ENCODE measurements at regions not wholly inside any gene's neighbourhood (a gene's known extent, or its start where the extent isn't known, plus 50 kb on each side); places are given as distances from the start of the nearest gene placed in this dataset.

- TF ChIP-seq, protein P1, sequence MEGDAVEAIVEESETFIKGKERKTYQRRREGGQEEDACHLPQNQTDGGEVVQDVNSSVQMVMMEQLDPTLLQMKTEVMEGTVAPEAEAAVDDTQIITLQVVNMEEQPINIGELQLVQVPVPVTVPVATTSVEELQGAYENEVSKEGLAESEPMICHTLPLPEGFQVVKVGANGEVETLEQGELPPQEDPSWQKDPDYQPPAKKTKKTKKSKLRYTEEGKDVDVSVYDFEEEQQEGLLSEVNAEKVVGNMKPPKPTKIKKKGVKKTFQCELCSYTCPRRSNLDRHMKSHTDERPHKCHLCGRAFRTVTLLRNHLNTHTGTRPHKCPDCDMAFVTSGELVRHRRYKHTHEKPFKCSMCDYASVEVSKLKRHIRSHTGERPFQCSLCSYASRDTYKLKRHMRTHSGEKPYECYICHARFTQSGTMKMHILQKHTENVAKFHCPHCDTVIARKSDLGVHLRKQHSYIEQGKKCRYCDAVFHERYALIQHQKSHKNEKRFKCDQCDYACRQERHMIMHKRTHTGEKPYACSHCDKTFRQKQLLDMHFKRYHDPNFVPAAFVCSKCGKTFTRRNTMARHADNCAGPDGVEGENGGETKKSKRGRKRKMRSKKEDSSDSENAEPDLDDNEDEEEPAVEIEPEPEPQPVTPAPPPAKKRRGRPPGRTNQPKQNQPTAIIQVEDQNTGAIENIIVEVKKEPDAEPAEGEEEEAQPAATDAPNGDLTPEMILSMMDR (IDR thresholded peaks at IDR 0.05), result no peak
- no peaks in the 10 kb centered on the region for H3K27me3 ChIP-seq
- no peak overlapping the region for H3K27ac ChIP-seq
- intact Hi-C loops (cut with DNase I), result no loop called here
- no peak overlapping the region for H3K4me3 ChIP-seq
- H3K4me1 ChIP-seq, result no peaks in the 10 kb centered on the region
- H3K9me3 ChIP-seq, result no peaks in the 10 kb centered on the region
- H3K36me3 ChIP-seq, result no peaks in the 10 kb centered on the region
- no peak for DNase-seq (ENCODE audit: low spot score in 2 of 2)
Measured at GRCh38 chr5:88092358-88092757, 176.3 kb downstream of the TMEM161B start.

DNA sequence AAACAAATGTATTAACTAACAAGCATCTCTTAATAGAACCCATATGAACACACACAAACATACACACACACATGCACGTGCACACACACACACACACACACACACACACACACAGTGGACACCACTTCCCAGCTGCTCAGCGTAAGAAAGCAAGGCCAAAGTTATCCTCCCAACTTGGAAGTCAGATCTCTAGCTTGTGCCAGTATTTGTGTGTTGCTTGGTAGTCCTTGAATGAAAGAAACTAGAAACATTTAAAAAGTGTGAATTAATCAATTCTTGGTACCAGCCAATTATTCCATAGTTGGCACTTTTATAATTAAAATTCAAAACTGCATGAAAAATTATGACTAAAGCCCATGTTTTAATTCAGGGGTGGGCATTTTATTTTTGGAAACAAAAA, 178.1 kb downstream of the TMEM161B start:
- TF ChIP-seq, protein P1 (IDR thresholded peaks at IDR 0.05), result no peak
- no peaks in the 10 kb centered on the region for H3K9me3 ChIP-seq
- intact Hi-C loops (cut with DNase I), result no loop called here

GRCh38 chr5:88089719-88090390, 178.8 kb downstream of the TMEM161B start:
- Histone ChIP-seq H3K36me3 (no peaks in the 10 kb centered on the region), H3K27ac (no peak overlapping the region), H3K4me3 (no peak overlapping the region), H3K4me1 (no peaks in the 10 kb centered on the region), H3K9me3 (no peaks in the 10 kb centered on the region), H3K27me3 (no peaks in the 10 kb centered on the region)
- no peak for DNase-seq (ENCODE audit: low spot score in 2 of 2)
- intact Hi-C loops (cut with DNase I), result no loop called here
- TF ChIP-seq, protein P1 (IDR thresholded peaks at IDR 0.05), result no peak

More for the DNA sequence above, 178.1 kb downstream of the TMEM161B start:
- H3K4me3 ChIP-seq, result no peak overlapping the region
- DNase-seq (ENCODE audit: low spot score in 2 of 2), result no peak
- H3K4me1 ChIP-seq, result no peaks in the 10 kb centered on the region
- H3K27me3 ChIP-seq, result no peaks in the 10 kb centered on the region
- no peak overlapping the region for H3K27ac ChIP-seq
- H3K36me3 ChIP-seq, result no peaks in the 10 kb centered on the region

DNA sequence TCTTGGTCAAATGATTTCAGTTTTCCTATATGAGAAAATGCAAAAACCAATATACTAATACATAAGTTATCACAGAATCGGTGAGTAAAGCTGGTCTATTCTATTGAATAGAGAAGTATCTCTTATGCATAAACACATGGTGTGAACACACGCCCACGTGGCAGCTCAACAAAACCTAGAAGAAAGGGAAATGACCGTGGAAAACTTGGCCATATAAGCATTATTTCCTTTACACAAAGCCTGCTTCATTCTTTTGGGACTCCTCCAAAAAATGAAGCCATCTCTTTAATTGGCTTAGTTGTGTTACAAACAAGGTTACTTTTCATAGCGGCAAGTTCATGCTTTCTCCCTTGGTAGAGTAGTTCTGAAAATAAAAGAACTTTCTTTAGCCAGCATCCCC, 183.2 kb downstream of the TMEM161B start:
- Histone ChIP-seq H3K27ac (no peak overlapping the region), H3K4me1 (no peaks in the 10 kb centered on the region), H3K4me3 (no peak overlapping the region), H3K9me3 (no peaks in the 10 kb centered on the region), H3K36me3 (no peaks in the 10 kb centered on the region), H3K27me3 (no peaks in the 10 kb centered on the region)
- intact Hi-C loops (cut with DNase I), result no loop called here
- DNase-seq (ENCODE audit: low spot score in 2 of 2), result no peak
- TF ChIP-seq, protein P1 (IDR thresholded peaks at IDR 0.05), result no peak

DNA sequence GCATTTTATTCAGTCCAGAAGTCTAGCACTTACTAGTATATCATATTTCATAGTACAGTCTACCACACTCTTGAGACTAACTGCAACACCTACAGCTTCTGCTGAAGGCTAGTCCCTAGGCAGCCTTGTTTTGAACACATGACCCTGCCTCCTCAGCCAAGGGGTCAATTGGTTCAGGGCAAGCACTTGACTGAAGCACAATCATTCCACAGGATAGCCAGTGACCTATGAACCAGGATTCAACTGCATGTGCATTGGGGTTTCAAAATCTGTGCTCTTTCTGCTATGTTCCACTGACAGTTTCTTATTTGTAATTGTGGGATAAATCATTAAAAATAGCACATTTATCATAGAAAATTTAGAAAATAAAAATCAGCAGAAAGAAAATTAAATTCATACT, 186.8 kb downstream of the TMEM161B start:
- TF ChIP-seq, protein P1 (IDR thresholded peaks at IDR 0.05), result no peak
- DNase-seq (ENCODE audit: low spot score in 2 of 2), result no peak
- intact Hi-C loops (cut with DNase I), result no loop called here
- H3K27me3 ChIP-seq, result no peaks in the 10 kb centered on the region
- H3K36me3 ChIP-seq, result no peaks in the 10 kb centered on the region
- no peak overlapping the region for H3K27ac ChIP-seq
- H3K4me3 ChIP-seq, result no peak overlapping the region
- H3K9me3 ChIP-seq, result peaks cover 0 to 5% of the 10 kb centered on the region in 2 donors
- no peaks in the 10 kb centered on the region for H3K4me1 ChIP-seq

GRCh38 chr5:88063813-88064212, 204.8 kb downstream of the TMEM161B start:
- H3K4me3 ChIP-seq, result no peak overlapping the region
- H3K36me3 ChIP-seq, result no peaks in the 10 kb centered on the region
- H3K27ac ChIP-seq, result no peak overlapping the region
- TF ChIP-seq, protein P1 (IDR thresholded peaks at IDR 0.05), result no peak
- intact Hi-C loops (cut with DNase I), result no loop called here
- H3K9me3 ChIP-seq, result peaks cover 0 to 5% of the 10 kb centered on the region in 2 donors
- H3K27me3 ChIP-seq, result no peaks in the 10 kb centered on the region
- no peak for DNase-seq (ENCODE audit: low spot score in 2 of 2)
- H3K4me1 ChIP-seq, result no peaks in the 10 kb centered on the region

All from ascending aorta (tissue), 2 donors.